ENCODE measurements at regions not wholly inside any gene's neighbourhood (a gene's known extent, or its start where the extent isn't known, plus 50 kb on each side); places are given as distances from the start of the nearest gene placed in this dataset.
A peak's percentile ranks its signal among the peaks of the same experiment; 100 is the strongest.

DNA sequence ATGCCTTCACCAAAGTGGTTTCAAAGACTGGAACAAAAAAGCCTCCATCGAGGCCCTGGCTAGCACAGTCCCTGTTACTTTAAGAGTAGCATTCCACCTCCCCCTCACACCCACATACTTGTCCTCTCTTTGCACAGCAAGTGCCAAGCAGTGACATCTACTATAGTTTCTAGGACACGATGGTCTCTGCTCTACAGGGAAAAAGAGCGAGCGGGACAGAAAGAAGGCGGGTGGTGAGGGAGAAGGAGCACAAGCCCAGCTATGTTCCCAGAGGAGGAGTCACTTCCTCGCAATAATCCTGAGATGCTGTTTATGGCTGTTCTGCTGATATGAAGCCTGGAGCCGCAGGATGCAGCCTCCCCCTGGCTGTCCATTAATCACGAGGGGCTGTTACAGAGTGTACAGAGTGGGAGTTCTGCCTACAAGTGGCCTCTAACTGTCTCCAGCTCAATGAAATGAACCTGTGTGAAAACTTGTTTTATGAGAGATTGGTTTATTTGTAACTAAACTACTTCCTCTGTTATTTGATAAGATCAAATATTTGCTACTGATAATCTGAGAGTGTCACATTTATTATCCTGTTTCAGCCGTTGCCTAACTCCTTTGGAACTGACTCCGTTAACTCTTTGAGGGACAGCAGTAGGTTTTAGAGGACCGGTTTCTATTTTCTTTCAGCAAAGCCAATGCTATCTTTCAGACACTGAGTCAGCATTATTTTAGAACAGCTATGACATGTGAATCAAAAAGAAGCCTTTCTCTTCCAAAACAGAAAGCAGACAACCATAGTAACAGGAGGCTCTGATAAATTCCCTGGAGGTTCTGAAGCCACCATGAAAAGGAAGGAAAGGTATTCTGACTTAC lies 208.0 kb downstream of the SPRY2 start:
- DNase-seq (ENCODE audit: low read depth, low spot score): peak; percentile 64

DNA sequence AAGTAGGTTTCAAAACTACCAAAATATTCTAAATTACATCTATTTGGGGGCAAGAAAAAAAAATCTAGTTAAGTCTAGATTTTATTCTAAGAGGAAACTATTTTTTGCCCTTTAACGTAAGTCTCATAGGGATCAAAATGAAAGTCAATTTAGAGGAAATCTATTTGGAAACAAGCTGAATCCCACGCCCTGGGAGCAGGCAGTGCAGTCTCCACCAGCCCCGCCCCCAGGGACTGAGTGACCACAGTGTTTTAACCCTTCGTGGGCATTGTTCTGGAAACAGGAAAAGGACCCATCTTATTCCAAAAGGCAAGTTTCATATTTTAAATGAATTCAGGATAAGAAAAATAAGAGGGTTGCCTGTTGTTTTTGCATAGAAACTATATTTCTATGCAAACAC lies 209.7 kb downstream of the SPRY2 start:
- no peak for DNase-seq (ENCODE audit: low read depth, low spot score)

GRCh38 chr13:80126389-80127068 lies 214.4 kb downstream of the SPRY2 start:
- DNase-seq (ENCODE audit: low read depth, low spot score): no peak

GRCh38 chr13:80123945-80124344 lies 217.0 kb downstream of the SPRY2 start:
- no peak for DNase-seq (ENCODE audit: low read depth, low spot score)

DNA sequence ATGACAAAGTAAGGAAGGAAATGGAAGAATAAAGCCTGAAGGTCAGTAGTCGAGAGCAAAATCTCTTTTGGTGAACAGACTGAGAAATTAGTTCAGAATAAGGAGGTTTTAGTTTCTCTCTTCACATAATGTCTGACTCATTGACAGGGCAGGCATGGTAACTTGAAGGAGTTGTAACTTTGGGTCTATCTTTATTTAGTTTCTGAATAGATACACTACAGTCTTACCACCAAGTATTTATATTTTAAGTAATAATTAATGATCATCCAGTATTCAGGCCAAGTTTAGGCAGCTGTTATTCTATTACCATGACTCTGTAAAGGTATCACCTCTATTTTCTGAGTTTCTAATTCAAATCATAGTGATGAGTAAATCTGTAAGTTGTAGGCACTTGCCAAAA lies 219.9 kb downstream of the SPRY2 start:
- no peak for DNase-seq (ENCODE audit: low read depth, low spot score)

GRCh38 chr13:80118506-80118905 lies 222.4 kb downstream of the SPRY2 start:
- no peak for DNase-seq (ENCODE audit: low read depth, low spot score)

DNA sequence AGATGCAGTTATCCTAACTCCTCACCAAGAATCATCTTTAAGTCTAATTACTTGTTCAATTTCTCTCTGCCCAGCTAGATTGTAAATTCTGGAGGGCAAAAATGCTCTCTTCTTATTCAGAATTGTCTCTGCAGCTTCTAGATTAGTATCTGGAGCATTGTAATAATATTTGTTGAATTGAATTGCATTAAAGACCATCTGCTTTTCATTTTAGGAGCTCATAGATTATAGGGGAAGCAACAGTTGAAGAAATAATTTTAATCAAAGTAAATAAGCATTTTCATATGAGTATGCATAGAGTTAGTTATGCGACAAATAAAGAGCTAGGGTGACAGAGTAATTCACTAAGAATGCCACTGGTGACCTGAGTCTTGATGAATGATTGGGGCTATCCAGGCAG lies 222.8 kb downstream of the SPRY2 start:
- no peak for DNase-seq (ENCODE audit: low read depth, low spot score)

DNA sequence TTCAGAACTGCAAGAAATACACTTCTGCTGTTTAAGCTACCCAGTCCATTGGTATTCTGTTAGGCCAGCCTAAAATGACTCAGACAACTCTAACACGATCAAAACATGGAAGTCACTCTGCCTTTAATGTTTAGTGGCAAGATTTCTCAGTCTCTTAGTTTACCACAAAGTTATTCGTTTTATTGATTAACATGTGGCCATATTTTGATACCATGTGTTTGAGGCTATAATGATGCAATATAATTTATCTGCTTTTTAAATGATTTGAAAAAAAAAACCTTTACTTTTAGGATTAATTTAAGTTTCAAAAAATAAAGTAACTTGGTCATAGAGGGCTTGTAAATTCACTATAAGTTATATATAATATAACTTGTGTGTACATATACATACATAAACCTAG lies 223.4 kb downstream of the SPRY2 start:
- no peak for DNase-seq (ENCODE audit: low read depth, low spot score)

GRCh38 chr13:80116107-80116506 lies 224.8 kb downstream of the SPRY2 start:
- DNase-seq (ENCODE audit: low read depth, low spot score): no peak

GRCh38 chr13:80115616-80116015 lies 225.3 kb downstream of the SPRY2 start:
- no peak for DNase-seq (ENCODE audit: low read depth, low spot score)

DNA sequence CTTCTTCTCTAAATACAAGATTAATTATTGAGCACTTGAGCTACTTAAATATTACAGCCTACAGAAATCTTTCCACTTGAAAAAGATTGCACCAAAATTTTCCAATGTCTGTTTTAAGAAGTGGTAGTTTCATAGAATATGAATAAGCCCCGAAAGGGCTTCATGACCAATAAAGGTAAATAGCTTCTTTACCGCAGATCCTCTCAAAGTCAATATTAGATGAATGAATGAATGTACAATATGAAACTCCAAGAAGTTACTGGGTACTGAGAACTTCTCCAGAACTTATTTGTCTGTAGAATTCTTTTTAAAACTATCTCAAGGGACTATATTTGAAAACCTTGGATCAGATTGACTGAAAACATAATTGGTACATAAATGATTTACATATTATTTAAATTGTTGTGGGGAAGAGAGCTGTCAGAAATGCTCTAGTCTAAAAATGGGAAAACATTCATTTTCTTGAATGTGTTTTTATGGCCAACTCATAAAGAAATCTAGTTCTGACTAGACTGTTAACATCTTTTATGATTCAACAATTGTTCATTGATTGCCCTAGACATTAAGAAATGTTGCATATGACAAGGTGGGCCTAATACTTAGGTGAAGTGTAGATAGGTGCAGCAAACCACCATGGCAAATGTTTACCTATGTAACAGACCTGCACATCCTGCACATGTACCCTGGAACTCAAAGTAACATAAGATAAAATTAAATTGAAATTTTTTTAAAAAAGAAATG lies 227.0 kb downstream of the SPRY2 start:
- no peak for DNase-seq (ENCODE audit: low read depth, low spot score)

GRCh38 chr13:80109303-80109702 lies 231.6 kb downstream of the SPRY2 start:
- DNase-seq (ENCODE audit: low read depth, low spot score): no peak

DNA sequence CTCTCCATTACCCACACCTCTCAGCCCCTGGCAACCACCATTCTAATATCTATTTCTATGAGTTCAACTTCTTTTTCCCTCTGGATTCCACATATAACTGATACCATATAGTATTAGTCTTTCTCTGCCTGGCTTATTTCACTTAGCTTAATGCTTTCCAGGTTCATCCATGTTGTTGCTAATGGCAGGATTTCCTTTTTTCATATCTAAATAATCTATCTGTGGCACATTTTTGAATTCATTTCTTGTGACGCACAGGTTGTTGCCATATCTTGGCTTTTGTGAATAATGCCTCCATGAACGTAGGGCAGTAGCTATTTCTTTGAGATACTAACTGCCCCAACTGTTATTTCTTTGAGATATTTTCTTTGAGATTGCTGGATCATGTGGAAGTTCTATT lies 235.6 kb downstream of the SPRY2 start:
- no peak for DNase-seq (ENCODE audit: low read depth, low spot score)

- no peak for DNase-seq (ENCODE audit: low read depth, low spot score)
These were observed 239.9 kb downstream of the SPRY2 start for GRCh38 chr13:80101040-80101439.

DNA sequence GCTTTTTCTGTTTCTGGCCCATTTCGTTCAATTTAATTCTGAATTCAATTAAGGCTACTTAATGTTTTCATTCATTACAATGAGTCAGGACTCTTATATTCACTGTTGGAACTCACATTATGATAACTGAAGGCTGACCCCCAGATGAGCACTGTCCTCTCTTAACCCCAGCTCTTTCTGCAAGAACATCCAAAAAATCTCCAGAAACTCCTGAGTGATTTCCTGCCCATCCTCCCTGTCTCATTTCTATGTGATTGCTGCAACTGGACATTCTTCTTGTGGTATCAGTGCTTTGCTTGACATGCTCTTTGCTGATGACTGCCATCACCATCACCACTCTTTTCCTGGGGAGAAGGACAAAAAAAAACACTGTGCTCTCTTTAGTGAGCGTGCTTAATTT lies 240.3 kb downstream of the SPRY2 start:
- no peak for DNase-seq (ENCODE audit: low read depth, low spot score)

DNA sequence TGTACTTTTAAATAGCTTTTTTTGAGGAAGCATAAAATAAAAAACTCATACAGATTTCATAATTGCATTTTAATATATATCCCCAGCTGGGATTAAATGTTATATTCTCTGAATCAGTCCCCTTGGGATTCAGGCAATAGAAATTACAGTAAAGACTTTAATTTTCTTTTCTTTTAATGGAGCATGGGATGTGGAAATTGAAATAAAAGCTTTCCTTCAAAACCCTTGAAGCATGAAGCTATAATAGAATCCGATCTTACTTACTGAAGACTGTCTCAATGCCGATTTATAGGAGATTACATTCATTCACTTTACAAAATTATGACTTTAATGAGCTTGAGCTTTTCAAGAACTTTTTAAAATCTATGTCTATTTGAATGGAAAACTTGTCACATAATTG lies 243.4 kb downstream of the SPRY2 start:
- no peak for DNase-seq (ENCODE audit: low read depth, low spot score)

DNA sequence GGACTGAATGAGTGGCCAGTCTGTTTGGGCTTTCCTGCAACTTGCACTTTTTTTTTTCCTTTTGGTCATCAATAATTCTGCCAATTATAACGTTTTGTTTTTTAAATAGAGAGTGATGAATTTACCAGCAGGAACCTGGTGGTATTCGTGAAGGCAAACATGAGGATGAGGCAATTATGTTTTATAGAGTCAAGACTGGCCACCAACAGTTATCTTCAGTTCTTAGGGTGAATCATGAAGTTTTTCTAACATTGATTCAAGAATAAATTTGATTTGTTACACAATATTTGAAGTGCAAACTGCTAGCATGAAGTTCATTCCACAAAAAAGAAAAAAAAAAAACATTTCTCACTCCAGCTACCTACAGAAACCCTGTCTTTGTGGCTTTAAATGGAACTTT lies 244.5 kb downstream of the SPRY2 start:
- no peak for DNase-seq (ENCODE audit: low read depth, low spot score)

DNA sequence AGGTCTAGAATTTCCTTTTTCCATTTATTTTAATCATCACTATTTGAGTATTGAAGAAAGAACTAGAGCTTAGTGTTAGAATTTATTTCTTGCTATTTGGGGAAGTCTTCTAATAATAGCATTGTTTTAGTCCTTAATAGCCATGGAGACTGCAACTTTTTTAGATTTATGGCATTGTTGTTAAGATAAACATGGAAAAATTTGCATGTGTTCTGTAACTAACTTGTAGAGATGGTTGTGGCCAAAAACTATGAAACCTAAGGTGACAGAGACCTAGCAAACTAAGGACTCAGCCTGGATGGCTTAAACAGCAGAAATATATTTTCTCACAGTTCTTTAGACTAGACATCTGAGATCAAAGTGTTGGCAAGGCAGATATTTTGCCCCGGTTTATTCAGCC lies 246.4 kb downstream of the SPRY2 start:
- no peak for DNase-seq (ENCODE audit: low read depth, low spot score)

- DNase-seq (ENCODE audit: low read depth, low spot score): no peak
These were observed 247.0 kb downstream of the SPRY2 start for GRCh38 chr13:80093888-80094287.

DNA sequence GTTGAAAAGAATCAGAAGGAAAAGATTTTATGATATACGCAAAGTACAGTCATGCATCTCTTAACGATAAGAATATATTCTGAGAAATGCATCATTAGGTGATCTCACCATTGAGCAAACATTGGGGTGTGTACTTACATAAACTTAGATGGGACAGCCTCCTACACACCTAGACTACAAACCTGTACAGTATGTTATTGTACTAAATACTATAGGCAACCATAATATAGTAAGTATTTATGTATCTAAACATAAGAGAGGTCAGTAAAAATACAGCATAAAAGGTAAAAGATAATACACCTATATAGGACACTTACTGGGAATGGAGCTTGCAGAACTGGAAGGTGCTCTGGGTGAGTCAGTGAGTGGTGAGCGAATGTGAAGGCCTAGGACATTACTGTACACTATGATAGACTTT lies 254.6 kb downstream of the SPRY2 start:
- DNase-seq (ENCODE audit: low read depth, low spot score): no peak

DNA sequence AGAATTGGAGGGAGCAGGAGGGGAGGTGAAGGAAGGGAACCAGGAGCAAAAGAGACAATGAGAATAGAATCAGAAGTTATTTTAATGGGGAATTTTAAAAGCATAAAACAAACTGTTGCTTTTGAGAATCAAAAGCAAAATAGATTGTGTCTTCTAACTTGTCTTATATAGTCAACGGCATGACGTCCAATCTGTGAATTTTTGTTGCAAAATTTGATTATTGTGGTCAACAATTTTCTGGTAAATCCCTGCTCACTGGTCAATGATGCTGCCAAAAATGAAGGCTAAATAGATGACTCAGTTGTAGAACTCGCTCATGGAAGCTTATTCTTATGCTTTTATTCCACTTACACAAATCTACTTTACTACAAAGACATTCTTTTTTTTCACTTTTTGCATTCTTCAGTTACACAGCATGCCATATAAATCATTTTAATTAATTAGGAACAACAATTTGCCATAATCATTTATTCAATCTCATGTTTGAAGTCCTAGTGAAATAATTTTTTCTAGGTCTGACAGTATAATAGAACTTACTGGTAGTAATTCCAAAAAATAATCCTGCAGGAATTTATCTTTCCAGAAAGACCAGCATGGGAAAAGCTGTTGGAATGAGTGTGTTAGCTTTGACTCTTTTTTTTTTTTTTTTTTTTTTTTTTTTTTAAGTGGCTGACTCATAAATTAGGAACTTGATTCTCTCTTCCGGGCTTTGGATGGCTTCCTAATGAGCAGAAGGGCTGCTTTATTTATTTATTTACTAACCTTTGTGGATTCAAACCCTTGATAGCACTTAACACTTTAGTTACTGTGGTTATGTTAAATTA lies 256.9 kb downstream of the SPRY2 start:
- peak; percentile 41 for DNase-seq (ENCODE audit: low read depth, low spot score)

All from ELF-1 (cell line).